KMS-11 (cell line): ENCODE measurements at regions not wholly inside any gene's neighbourhood (a gene's known extent, or its start where the extent isn't known, plus 50 kb on each side); places are given as distances from the start of the nearest gene placed in this dataset.
"Not testable (repeated sequence)": the region's sequence is repeated elsewhere in the genome, so short reads cannot be mapped to it uniquely, and the experiment has no call there.

Experiments used
- H2AFZ ChIP-seq: fragments of 200-600 bp; sonication (generic); 2 replicates; pipeline ENCODE4 v1.6.1; 2016; ENCODE audit warnings: antibody characterized with exemption, mixed run types, low read depth
- H3K27ac ChIP-seq: fragments of 200-600 bp; sonication (generic); 2 replicates; pipeline ENCODE4 v1.6.1; 2016; ENCODE audit warnings: mild to moderate bottlenecking, mixed run types
- H3K27me3 ChIP-seq: fragments of 200-600 bp; sonication (generic); 2 replicates; pipeline ENCODE4 v1.6.1; 2017; ENCODE audit warnings: mild to moderate bottlenecking, low read depth, mixed run types, moderate library complexity; ENCODE audit not compliant: insufficient read depth
- H3K36me3 ChIP-seq: fragments of 200-600 bp; sonication (generic); 2 replicates; pipeline ENCODE4 v1.6.1; 2017; ENCODE audit warnings: mild to moderate bottlenecking, mixed run types; ENCODE audit not compliant: insufficient read depth
- H3K4me1 ChIP-seq: fragments of 200-600 bp; sonication (generic); 2 replicates; pipeline ENCODE4 v1.6.1; 2016; ENCODE audit warnings: mild to moderate bottlenecking, low read depth, mixed run types; ENCODE audit not compliant: poor library complexity, severe bottlenecking
- H3K4me2 ChIP-seq: fragments of 200-600 bp; sonication (generic); 2 replicates; pipeline ENCODE4 v1.7.0; 2016; ENCODE audit warnings: mild to moderate bottlenecking, mixed run types
- H3K4me3 ChIP-seq: fragments of 200-600 bp; sonication (generic); IDR thresholded peaks from 2 replicates; pipeline ENCODE4 v1.6.1; 2017; ENCODE audit warnings: low read depth, low read length, mixed read lengths; ENCODE audit not compliant: insufficient read depth
- H3K79me2 ChIP-seq: fragments of 200-600 bp; sonication (generic); 2 replicates; pipeline ENCODE4 v1.6.1; 2016; ENCODE audit warnings: low read depth, mixed run types; ENCODE audit not compliant: insufficient read depth
- H3K9ac ChIP-seq: fragments of 200-600 bp; sonication (generic); 2 replicates; pipeline ENCODE4 v1.6.1; 2016; ENCODE audit warnings: mild to moderate bottlenecking, mixed run types
- H4K20me1 ChIP-seq: fragments of 200-600 bp; sonication (generic); 2 replicates; pipeline ENCODE4 v1.6.1; 2016; ENCODE audit warnings: mild to moderate bottlenecking, mixed run types; ENCODE audit not compliant: insufficient read depth
- CTCF ChIP-seq: fragments of 200-600 bp; sonication (generic); conservative IDR thresholded peaks from 2 replicates; pipeline ENCODE4 v1.6.1; 2017; ENCODE audit warnings: low read depth, mild to moderate bottlenecking, antibody characterized with exemption, low read length, moderate library complexity, mixed read lengths

- Histone ChIP-seq H3K4me1 (no peaks in the 10 kb centered on the region), H3K27ac (no peak overlapping the region), H4K20me1 (no peaks in the 10 kb centered on the region), H3K4me2 (no peak overlapping the region), H3K79me2 (no peaks in the 10 kb centered on the region), H3K36me3 (no peaks in the 10 kb centered on the region), H3K27me3 (no peaks in the 10 kb centered on the region), H2AFZ (no peak overlapping the region), H3K9ac (no peak overlapping the region), H3K4me3 (no peak overlapping the region)
- TF ChIP-seq CTCF, result no peak
Observed at GRCh38 chr2:31805688-31806087, 205.1 kb downstream of the MEMO1 start.

GRCh38 chr2:31803481-31804153 is 207.2 kb downstream of the MEMO1 start:
- H4K20me1 ChIP-seq, H3K9ac ChIP-seq, H3K79me2 ChIP-seq, H3K4me3 ChIP-seq, H3K27me3 ChIP-seq, H3K4me2 ChIP-seq, H3K27ac ChIP-seq, H3K4me1 ChIP-seq, H3K36me3 ChIP-seq, H2AFZ ChIP-seq: not testable (repeated sequence)

DNA sequence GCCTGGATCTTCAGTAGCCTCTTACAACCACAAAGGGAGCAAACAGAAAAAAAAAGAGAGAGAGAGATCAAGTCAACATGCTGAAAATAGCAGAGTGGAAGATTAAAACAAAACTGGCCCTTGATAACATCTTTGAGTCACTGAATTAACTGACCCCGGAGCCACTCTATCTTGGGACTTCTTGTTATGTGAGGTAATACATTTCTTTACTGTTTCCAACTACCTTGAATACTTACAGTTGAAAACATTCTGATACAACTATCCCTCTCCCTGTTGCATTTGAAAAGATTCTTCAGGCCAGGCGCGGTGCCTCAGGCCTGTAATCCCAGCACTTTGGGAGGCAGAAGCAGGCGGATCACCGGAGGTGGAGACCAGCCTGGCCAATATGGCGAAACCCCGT is 208.1 kb downstream of the MEMO1 start:
- Histone ChIP-seq H4K20me1 (no peaks in the 10 kb centered on the region), H3K27ac (no peak overlapping the region), H3K4me1 (no peaks in the 10 kb centered on the region), H3K4me3 (no peak overlapping the region), H3K79me2 (no peaks in the 10 kb centered on the region), H2AFZ (no peak overlapping the region), H3K4me2 (no peak overlapping the region), H3K9ac (no peak overlapping the region), H3K27me3 (no peaks in the 10 kb centered on the region), H3K36me3 (no peaks in the 10 kb centered on the region)
- no peak for TF ChIP-seq CTCF

- not testable (repeated sequence) for H2AFZ ChIP-seq, H3K4me2 ChIP-seq, H4K20me1 ChIP-seq, H3K27ac ChIP-seq, H3K27me3 ChIP-seq, H3K4me1 ChIP-seq, H3K4me3 ChIP-seq, H3K9ac ChIP-seq, H3K79me2 ChIP-seq, H3K36me3 ChIP-seq
Observed at GRCh38 chr2:31799282-31799681, 211.5 kb downstream of the MEMO1 start.

DNA sequence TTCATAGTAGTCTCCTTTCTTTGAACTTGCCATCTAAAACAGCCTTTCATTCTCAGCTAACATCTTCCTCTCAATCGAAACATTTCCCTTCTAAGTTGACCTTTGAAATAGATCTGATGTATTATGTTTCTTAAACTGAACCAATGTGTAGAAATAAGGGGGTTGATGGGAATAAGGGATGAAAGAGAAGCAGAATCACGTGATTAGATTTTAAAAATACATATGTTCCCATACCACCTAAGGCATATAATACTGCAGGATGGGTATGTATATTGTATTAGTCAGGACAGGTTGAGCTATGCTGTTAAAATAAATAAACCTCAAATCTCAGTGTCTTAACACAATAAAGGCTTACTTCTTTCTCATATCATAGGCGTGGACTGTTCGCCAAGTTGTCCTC is 207.5 kb upstream of the SRD5A2 start:
- H3K27ac ChIP-seq, result no peak overlapping the region
- TF ChIP-seq CTCF, result no peak
- H3K4me2 ChIP-seq, result no peak overlapping the region
- no peaks in the 10 kb centered on the region for H3K36me3 ChIP-seq
- H3K4me3 ChIP-seq, result no peak overlapping the region
- no peaks in the 10 kb centered on the region for H3K27me3 ChIP-seq
- H3K4me1 ChIP-seq, result no peaks in the 10 kb centered on the region
- no peaks in the 10 kb centered on the region for H4K20me1 ChIP-seq
- no peak overlapping the region for H3K9ac ChIP-seq
- H3K79me2 ChIP-seq, result no peaks in the 10 kb centered on the region
- no peak overlapping the region for H2AFZ ChIP-seq
